Right hindlimb (tissue), 1 donor: ENCODE measurements at regions not wholly inside any gene's neighbourhood (a gene's known extent, or its start where the extent isn't known, plus 50 kb on each side); places are given as distances from the start of the nearest gene placed in this dataset.

Source experiments
- DNase-seq: peaks from one replicate; pipeline ENCODE4 v3.0.0-alpha.2; 2018

GRCh38 chr14:87230726-87231125, 762.3 kb downstream of the GALC start:
- DNase-seq = no peak

GRCh38 chr14:87229131-87229530, 763.9 kb downstream of the GALC start:
- no peak for DNase-seq

- DNase-seq = no peak
Measured at GRCh38 chr14:87217023-87217422, 776.0 kb downstream of the GALC start.

- DNase-seq = no peak
Measured at GRCh38 chr14:87214558-87214957, 778.4 kb downstream of the GALC start.

- no peak for DNase-seq
Measured at GRCh38 chr14:87207756-87208155, 785.2 kb downstream of the GALC start.

GRCh38 chr14:87205811-87206210, 787.2 kb downstream of the GALC start:
- DNase-seq = no peak

- DNase-seq = no peak
Measured at GRCh38 chr14:87203346-87203745, 789.6 kb downstream of the GALC start.

GRCh38 chr14:87199381-87199780, 793.6 kb downstream of the GALC start:
- no peak for DNase-seq

GRCh38 chr14:87196436-87196835, 796.5 kb downstream of the GALC start:
- no peak for DNase-seq

GRCh38 chr14:87187786-87188185, 805.2 kb downstream of the GALC start:
- no peak for DNase-seq

- no peak for DNase-seq
Measured at GRCh38 chr14:87186737-87187136, 806.2 kb downstream of the GALC start.

- no peak for DNase-seq
Measured at GRCh38 chr14:87185961-87186560, 806.9 kb downstream of the GALC start.

- DNase-seq = no peak
Measured at GRCh38 chr14:87184180-87184579, 808.8 kb downstream of the GALC start.

- DNase-seq = no peak
Measured at GRCh38 chr14:87181288-87181687, 811.7 kb downstream of the GALC start.

GRCh38 chr14:87179936-87180335, 813.0 kb downstream of the GALC start:
- no peak for DNase-seq

GRCh38 chr14:87178277-87178676, 814.7 kb downstream of the GALC start:
- DNase-seq = no peak

- DNase-seq = no peak
Measured at GRCh38 chr14:87175175-87175574, 817.8 kb downstream of the GALC start.

- DNase-seq = no peak
Measured at GRCh38 chr14:87171141-87171540, 821.8 kb downstream of the GALC start.

GRCh38 chr14:87170179-87170578, 822.8 kb downstream of the GALC start:
- no peak for DNase-seq

- no peak for DNase-seq
Measured at GRCh38 chr14:87169362-87169761, 823.6 kb downstream of the GALC start.

GRCh38 chr14:87161502-87161901, 831.5 kb downstream of the GALC start:
- DNase-seq = no peak

- DNase-seq = no peak
Measured at GRCh38 chr14:87160989-87161388, 832.0 kb downstream of the GALC start.

GRCh38 chr14:87158283-87158682, 834.7 kb downstream of the GALC start:
- DNase-seq = no peak

- no peak for DNase-seq
Measured at GRCh38 chr14:87156878-87157277, 836.1 kb downstream of the GALC start.

- DNase-seq = no peak
Measured at GRCh38 chr14:87155856-87156488, 837.0 kb downstream of the GALC start.
